A549 (cell line): ENCODE measurements at regions not wholly inside any gene's neighbourhood (a gene's known extent, or its start where the extent isn't known, plus 50 kb on each side); places are given as distances from the start of the nearest gene placed in this dataset.

Experiments
- ATAC-seq, 2 experiments: fragments of 200-7000 bp in 1 of 2; fragments of >200 bp in 1 of 2; cut with Nextera tagmentation in 1 of 2; cut with Tn5 transposase in 1 of 2; 3 replicates each; pipeline versions ENCODE4 v1.8.0 to v1.9.1; 2018 to 2020; ENCODE audit warnings: mild to moderate bottlenecking in 1 of 2, moderate library complexity in 1 of 2
- CTCF ChIA-PET: fragments of 300-600 bp; sonication (Branson Sonifier 250); formaldehyde crosslinking; extraction: SDS; loops from one replicate; lab custom pipeline; 2021; ENCODE audit warnings: antibody characterized with exemption, inconsistent platforms; lab: Yijun Ruan, JAX
- POLR2A ChIA-PET: fragments of 350-600 bp; formaldehyde crosslinking; extraction: SDS; loops from one replicate; lab custom pipeline; 2021; ENCODE audit warnings: antibody characterized with exemption, inconsistent platforms; lab: Yijun Ruan, JAX
- DNase-seq, 2 experiments: peaks; one replicate each; pipeline versions ENCODE4 v3.0.0 to v3.0.0-alpha.2; 2011 to 2016; ENCODE audit warnings: low read depth in 1 of 2, low spot score in 1 of 2
- FAIRE-seq: peaks from 2 replicates; lab custom pipeline; 2011; peaks lifted over from hg19 to GRCh38; lab: Jason Lieb, UNC
- H3K27ac ChIP-seq, 2 experiments: fragments of >200 bp; sonication (Bioruptor Twin); formaldehyde crosslinking; 3 replicates each; pipeline ENCODE4 v1.5.1; 2016 to 2017
- H3K4me1 ChIP-seq: fragments of >200 bp; sonication (Bioruptor Twin); formaldehyde crosslinking; 3 replicates; pipeline ENCODE4 v1.6.1; 2016
- H3K4me2 ChIP-seq: fragments of >200 bp; sonication (Bioruptor Twin); formaldehyde crosslinking; 3 replicates; pipeline ENCODE4 v1.6.1; 2016
- H3K4me3 ChIP-seq: fragments of >200 bp; sonication (Bioruptor Twin); formaldehyde crosslinking; 3 replicates; pipeline ENCODE4 v1.5.1; 2016
- H3K9me3 ChIP-seq: fragments of >200 bp; sonication (Bioruptor Twin); formaldehyde crosslinking; 3 replicates; pipeline ENCODE4 v1.6.1; 2016
- BCL3 ChIP-seq: fragments of >200 bp; sonication (Bioruptor Twin); formaldehyde crosslinking; IDR thresholded peaks from 3 replicates; pipeline ENCODE4 v1.6.1; 2016
- BHLHE40 ChIP-seq: IDR thresholded peaks from 2 replicates; pipeline ENCODE4 v1.6.1; 2012; ENCODE audit warnings: low read depth, low read length, inconsistent platforms
- CEBPB ChIP-seq, 2 experiments: fragments of >200 bp in 1 of 2; sonication (Bioruptor Twin) in 1 of 2; formaldehyde crosslinking in 1 of 2; IDR thresholded peaks; 2 replicates each; pipeline ENCODE4 v1.6.1; 2012 to 2016
- CHD4 ChIP-seq: fragments of 200-600 bp; sonication (generic); IDR thresholded peaks from 2 replicates; pipeline ENCODE4 v1.6.1; 2016; ENCODE audit warnings: antibody characterized with exemption, mild to moderate bottlenecking, borderline replicate concordance
- CTCF ChIP-seq: fragments of >200 bp; sonication (Bioruptor Twin); formaldehyde crosslinking; IDR thresholded peaks from 3 replicates; pipeline ENCODE4 v1.5.1; 2016
- E2F6 ChIP-seq: IDR thresholded peaks from 2 replicates; pipeline ENCODE4 v1.6.1; 2012; ENCODE audit warnings: low read depth, borderline replicate concordance
- EP300 ChIP-seq, 2 experiments: fragments of >200 bp; sonication (Bioruptor Twin); formaldehyde crosslinking; IDR thresholded peaks; 2 replicates in 1 of 2; 3 replicates in 1 of 2; pipeline ENCODE4 v1.6.1; 2016 to 2017
- ESRRA ChIP-seq: fragments of 150-350 bp; IDR thresholded peaks from 2 replicates; pipeline ENCODE4 v1.6.1; 2014; ENCODE audit warnings: mild to moderate bottlenecking, low read length, borderline replicate concordance
- FOSL2 ChIP-seq, 2 experiments: fragments of 450-650 bp in 1 of 2; fragments of >200 bp in 1 of 2; sonication (Bioruptor Twin) in 1 of 2; formaldehyde crosslinking; IDR thresholded peaks; 2 replicates each; pipeline versions ENCODE4 v1.5.0 to v1.6.1; 2016 to 2020; ENCODE audit warnings: mild to moderate bottlenecking in 1 of 2, moderate library complexity in 1 of 2
- HES2 ChIP-seq: fragments of >200 bp; sonication (Bioruptor Twin); formaldehyde crosslinking; IDR thresholded peaks from 2 replicates; pipeline ENCODE4 v1.6.1; 2016
- MAFK ChIP-seq: fragments of 450-650 bp; IDR thresholded peaks from 2 replicates; pipeline ENCODE4 v1.6.1; 2014; ENCODE audit not compliant: partially characterized antibody
- NFE2L2 ChIP-seq: fragments of 150-350 bp; conservative IDR thresholded peaks from 2 replicates; pipeline ENCODE4 v1.6.1; 2014; ENCODE audit warnings: low read length
- NPAS2 ChIP-seq: fragments of 250-450 bp; sonication (Bioruptor Pico); IDR thresholded peaks from 2 replicates; pipeline ENCODE4 v1.8.0; 2022; ENCODE audit warnings: mild to moderate bottlenecking, moderate library complexity, borderline replicate concordance
- NR3C1 ChIP-seq: fragments of >200 bp; sonication (Bioruptor Twin); formaldehyde crosslinking; IDR thresholded peaks from 3 replicates; pipeline ENCODE4 v1.6.1; 2017
- PBX3 ChIP-seq: IDR thresholded peaks from 2 replicates; pipeline ENCODE4 v1.6.1; 2012
- RAD21 ChIP-seq, 2 experiments: fragments of >200 bp in 1 of 2; sonication (Bioruptor Twin) in 1 of 2; formaldehyde crosslinking in 1 of 2; IDR thresholded peaks in 1 of 2; conservative IDR thresholded peaks in 1 of 2; 2 replicates in 1 of 2; 3 replicates in 1 of 2; pipeline ENCODE4 v1.6.1; 2012 to 2018; ENCODE audit warnings: inconsistent platforms in 1 of 2
- REST ChIP-seq: fragments of 200-600 bp; sonication (generic); IDR thresholded peaks from 2 replicates; pipeline ENCODE4 v1.6.1; 2016; ENCODE audit warnings: antibody characterized with exemption, mild to moderate bottlenecking, moderate library complexity
- TFCP2L1 ChIP-seq: fragments of 250-450 bp; sonication (Bioruptor Pico); IDR thresholded peaks from 2 replicates; pipeline ENCODE4 v1.5.0; 2021; ENCODE audit warnings: mild to moderate bottlenecking
- ZNF302 ChIP-seq: fragments of 250-450 bp; sonication (Bioruptor Pico); IDR thresholded peaks from 2 replicates; pipeline ENCODE4 v1.9.0; 2021; ENCODE audit warnings: inconsistent platforms, mild to moderate bottlenecking, moderate library complexity
- WGBS: methylation state at CpG from one replicate; pipeline ENCODE4 v1.1.6; 2017; ENCODE audit errors: missing lambda C conversion rate; 5-methylcytosine and 5-hydroxymethylcytosine counted together

GRCh38 chr16:13403326-13403725 is 501.9 kb downstream of the SHISA9 start (continued):
- TF ChIP-seq NPAS2 (CRISPR knock-in tag), result no peak

- FAIRE-seq (no peak), DNase-seq (no peak), ATAC-seq (no peak)
- no peak overlapping the region for H3K27ac ChIP-seq
- no peaks in the 10 kb centered on the region for H3K4me1 ChIP-seq
- ChIA-PET POLR2A (interaction anchor here (0.7 kb wide), 1 partner anchor 1531 kb away, joined by 6 read pairs; no protein-coding TSS in a partner anchor), CTCF (interaction anchor here (0.7 to 1.8 kb wide), 3 partner anchors 13 to 39 kb away, joined by 3 to 4 read pairs (median 4); no protein-coding TSS in a partner anchor)
- no peak overlapping the region for H3K4me3 ChIP-seq
- H3K9me3 ChIP-seq, result no peaks in the 10 kb centered on the region
- TF ChIP-seq MAFK, result no peak
- no peak for TF ChIP-seq BCL3
- TF ChIP-seq FOSL2 (IDR thresholded peaks at IDR 0.05), result no peak
- no peak for TF ChIP-seq FOSL2 (CRISPR knock-in tag; IDR thresholded peaks at IDR 0.05)
- TF ChIP-seq REST, result no peak
- no peak for TF ChIP-seq CTCF
- no peak for TF ChIP-seq NFE2L2
- no peak for TF ChIP-seq E2F6
- no peak for TF ChIP-seq EP300 (IDR thresholded peaks at IDR 0.05)
- no peak for TF ChIP-seq PBX3
- no peak for TF ChIP-seq TFCP2L1 (CRISPR knock-in tag)
- TF ChIP-seq HES2, result no peak
- no peak for TF ChIP-seq CEBPB (IDR thresholded peaks at IDR 0.05)
- TF ChIP-seq ZNF302 (CRISPR knock-in tag), result no peak
- no peak overlapping the region for H3K4me2 ChIP-seq
Measured at GRCh38 chr16:13414154-13414553, 505.8 kb upstream of the ERCC4 start.

GRCh38 chr16:13419589-13419988 is 500.4 kb upstream of the ERCC4 start:
- ATAC-seq (no peak), FAIRE-seq (no peak), DNase-seq (no peak)
- Histone ChIP-seq H3K27ac (no peak overlapping the region), H3K9me3 (no peaks in the 10 kb centered on the region), H3K4me2 (no peak overlapping the region), H3K4me1 (no peaks in the 10 kb centered on the region), H3K4me3 (no peak overlapping the region)
- ChIA-PET POLR2A (no interaction called here), CTCF (interaction anchor here (0.6 to 1.5 kb wide), 3 partner anchors 16 to 44 kb away, joined by 3 to 4 read pairs (median 3); no protein-coding TSS in a partner anchor)
- TF ChIP-seq ESRRA (no peak), RAD21 (conservative IDR thresholded peaks at IDR 0.05 in 1 of 2, IDR thresholded peaks at IDR 0.05 in 1 of 2) (no peak), BHLHE40 (no peak), CHD4 (no peak), HES2 (no peak), NPAS2 (CRISPR knock-in tag) (no peak), NR3C1 (no peak)
- 4% methylated on average over 2 of the region's 2 CpGs for WGBS
